ENCODE measurements at regions not wholly inside any gene's neighbourhood (a gene's known extent, or its start where the extent isn't known, plus 50 kb on each side); places are given as distances from the start of the nearest gene placed in this dataset.

DNA sequence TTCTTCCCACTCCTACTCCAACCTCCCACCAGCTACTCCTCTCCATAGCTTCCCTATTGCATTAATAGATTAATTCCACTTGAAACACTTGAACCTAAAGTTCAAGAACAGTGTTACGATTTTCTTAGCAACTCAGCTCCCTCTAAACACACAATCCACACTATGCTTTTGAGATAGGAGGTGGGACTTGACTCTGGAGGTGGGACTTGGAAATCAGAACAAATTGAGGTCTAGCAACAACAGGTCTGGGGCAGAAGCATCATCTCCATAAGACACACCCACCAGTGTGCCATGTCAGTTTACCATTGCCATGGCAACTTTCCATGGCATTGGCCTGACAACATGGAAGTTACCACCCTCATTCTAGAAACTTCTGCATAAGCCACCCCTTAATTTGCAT is 336.5 kb upstream of the ALCAM start:
- no peak overlapping the region for H2BK120ac ChIP-seq (ENCODE audit: low read depth, low read length, poor library complexity, severe bottlenecking)
- H3K56ac ChIP-seq (ENCODE audit: insufficient read length, low read depth, low read length) = no peak overlapping the region
- Mint-ChIP-seq H3K9me3 (no peaks in the 10 kb centered on the region; a peak in 1 of 5 replicates), H3K4me3 (no peak overlapping the region), H3K27me3 (ENCODE audit: low read depth) (no peaks in the 10 kb centered on the region), H3K27ac (no peak overlapping the region), H3K36me3 (ENCODE audit: insufficient read depth in 1 of 3, low read depth in 3 of 3) (no peaks in the 10 kb centered on the region; a peak in 1 of 7 replicates), H3K4me1 (no peaks in the 10 kb centered on the region)
- no peaks in the 10 kb centered on the region for H4K20me1 ChIP-seq (ENCODE audit: control insufficient read depth, insufficient read depth, insufficient read length)
- no peak overlapping the region for H3K23ac ChIP-seq (ENCODE audit: insufficient read length, low read depth, low read length)
- no peaks in the 10 kb centered on the region for H3K23me2 ChIP-seq (ENCODE audit: insufficient read length, low read depth, low read length, poor library complexity, severe bottlenecking)
- H3K4me2 ChIP-seq (ENCODE audit: insufficient read depth, insufficient read length, low read length) = no peak overlapping the region
- H3K9ac ChIP-seq (ENCODE audit: extremely low read depth, insufficient read length, low read length) = no peak overlapping the region
- no peak overlapping the region for H3K27ac ChIP-seq (ENCODE audit: insufficient read length, low read depth, low read length)
- no peaks in the 10 kb centered on the region for H3K4me1 ChIP-seq (ENCODE audit: insufficient read depth, low read length)
- H2AK5ac ChIP-seq (ENCODE audit: insufficient read length, low read length) = no peak overlapping the region
- no peak overlapping the region for H2BK15ac ChIP-seq (ENCODE audit: low read depth, low read length)
- H4K5ac ChIP-seq (ENCODE audit: insufficient read length, low read depth, low read length) = no peak overlapping the region
- no peaks in the 10 kb centered on the region for H3K79me2 ChIP-seq (ENCODE audit: insufficient read depth, low read length)
- H3K14ac ChIP-seq (ENCODE audit: insufficient read depth, low read length) = no peak overlapping the region
- H3K9me3 ChIP-seq (ENCODE audit: control insufficient read depth, low read depth, low read length) = no peaks in the 10 kb centered on the region
- WGBS (ENCODE audit: extremely low coverage, insufficient read length, low lambda C conversion rate) = no CpG with 5 or more reads among the region's 1 CpG
- H2BK5ac ChIP-seq (ENCODE audit: insufficient read length, low read length) = no peak overlapping the region
- no peak overlapping the region for H4K91ac ChIP-seq (ENCODE audit: insufficient read length, low read depth, low read length)
- H3T11ph ChIP-seq (ENCODE audit: low read length) = no peak overlapping the region
- H3K18ac ChIP-seq (ENCODE audit: insufficient read length, low read depth, low read length) = no peak overlapping the region
- H3K4ac ChIP-seq (ENCODE audit: low read depth, low read length) = no peak overlapping the region
- DNase-seq = no peak
- H3K27me3 ChIP-seq (ENCODE audit: insufficient read depth, low read length) = no peaks in the 10 kb centered on the region
- H4K8ac ChIP-seq (replicated peaks; ENCODE audit: insufficient read length, low read depth, low read length) = no peak overlapping the region
- no peak overlapping the region for H2BK12ac ChIP-seq (ENCODE audit: insufficient read length, low read depth, low read length)
- H3K79me1 ChIP-seq (ENCODE audit: insufficient read depth, low read depth, low read length, poor library complexity, severe bottlenecking) = no peaks in the 10 kb centered on the region
- H2BK20ac ChIP-seq (ENCODE audit: low read depth, low read length, poor library complexity, severe bottlenecking) = no peak overlapping the region
- TF ChIP-seq, protein P1, sequence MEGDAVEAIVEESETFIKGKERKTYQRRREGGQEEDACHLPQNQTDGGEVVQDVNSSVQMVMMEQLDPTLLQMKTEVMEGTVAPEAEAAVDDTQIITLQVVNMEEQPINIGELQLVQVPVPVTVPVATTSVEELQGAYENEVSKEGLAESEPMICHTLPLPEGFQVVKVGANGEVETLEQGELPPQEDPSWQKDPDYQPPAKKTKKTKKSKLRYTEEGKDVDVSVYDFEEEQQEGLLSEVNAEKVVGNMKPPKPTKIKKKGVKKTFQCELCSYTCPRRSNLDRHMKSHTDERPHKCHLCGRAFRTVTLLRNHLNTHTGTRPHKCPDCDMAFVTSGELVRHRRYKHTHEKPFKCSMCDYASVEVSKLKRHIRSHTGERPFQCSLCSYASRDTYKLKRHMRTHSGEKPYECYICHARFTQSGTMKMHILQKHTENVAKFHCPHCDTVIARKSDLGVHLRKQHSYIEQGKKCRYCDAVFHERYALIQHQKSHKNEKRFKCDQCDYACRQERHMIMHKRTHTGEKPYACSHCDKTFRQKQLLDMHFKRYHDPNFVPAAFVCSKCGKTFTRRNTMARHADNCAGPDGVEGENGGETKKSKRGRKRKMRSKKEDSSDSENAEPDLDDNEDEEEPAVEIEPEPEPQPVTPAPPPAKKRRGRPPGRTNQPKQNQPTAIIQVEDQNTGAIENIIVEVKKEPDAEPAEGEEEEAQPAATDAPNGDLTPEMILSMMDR (conservative IDR thresholded peaks at IDR 0.05) = no peak
- no peak overlapping the region for H2AFZ ChIP-seq (ENCODE audit: low read length)
